BJ (cell line): ENCODE measurements at regions not wholly inside any gene's neighbourhood (a gene's known extent, or its start where the extent isn't known, plus 50 kb on each side); places are given as distances from the start of the nearest gene placed in this dataset.

Source experiments
- CTCF ChIA-PET: fragments of 350-600 bp; formaldehyde crosslinking; extraction: SDS; loops from one replicate; lab custom pipeline; 2021; ENCODE audit warnings: antibody characterized with exemption, inconsistent platforms; lab: Yijun Ruan, JAX
- POLR2A ChIA-PET: fragments of 300-600 bp; sonication (Branson Sonifier 250); formaldehyde crosslinking; extraction: SDS; loops from one replicate; lab custom pipeline; 2021; ENCODE audit warnings: antibody characterized with exemption; lab: Charles Lee
- DNase-seq: peaks from one replicate; pipeline ENCODE4 v3.0.0-alpha.2; 2011; ENCODE audit warnings: low read depth
- H3K27me3 ChIP-seq: 2 replicates; pipeline ENCODE4 v1.6.0; 2011; ENCODE audit warnings: low read length; ENCODE audit not compliant: control insufficient read depth, insufficient read depth
- H3K36me3 ChIP-seq: 2 replicates; pipeline ENCODE4 v1.5.1; 2011; ENCODE audit warnings: low read length; ENCODE audit not compliant: control insufficient read depth, insufficient read depth
- H3K4me3 ChIP-seq: 2 replicates; pipeline ENCODE4 v1.5.1; 2011; ENCODE audit warnings: low read depth, mild to moderate bottlenecking, control low read depth, low read length
- TF ChIP-seq, protein P1 (sequence below): IDR thresholded peaks from 2 replicates; pipeline ENCODE4 v1.5.1; 2011; ENCODE audit warnings: low read depth, mild to moderate bottlenecking, control low read depth, inconsistent platforms, low read length, moderate library complexity; ENCODE audit not compliant: insufficient read depth

DNA sequence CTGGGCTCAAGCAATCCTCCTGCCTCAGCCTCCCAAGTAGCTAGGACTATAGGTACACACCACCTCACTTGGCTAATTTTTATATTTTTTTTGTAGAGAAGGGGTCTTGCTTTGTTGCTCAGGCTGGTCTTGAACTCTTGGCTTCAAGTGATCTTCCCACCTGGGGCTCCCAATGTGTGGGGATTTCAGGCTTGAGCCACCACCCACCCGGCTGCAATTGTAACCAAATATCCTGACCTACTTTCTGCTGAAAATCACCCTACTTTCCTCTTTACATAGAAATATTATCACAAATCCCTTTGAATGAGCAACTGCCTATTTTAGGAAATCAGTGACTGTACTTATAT lies 59.6 kb upstream of the ZNF608 start:
- TF ChIP-seq, protein P1, sequence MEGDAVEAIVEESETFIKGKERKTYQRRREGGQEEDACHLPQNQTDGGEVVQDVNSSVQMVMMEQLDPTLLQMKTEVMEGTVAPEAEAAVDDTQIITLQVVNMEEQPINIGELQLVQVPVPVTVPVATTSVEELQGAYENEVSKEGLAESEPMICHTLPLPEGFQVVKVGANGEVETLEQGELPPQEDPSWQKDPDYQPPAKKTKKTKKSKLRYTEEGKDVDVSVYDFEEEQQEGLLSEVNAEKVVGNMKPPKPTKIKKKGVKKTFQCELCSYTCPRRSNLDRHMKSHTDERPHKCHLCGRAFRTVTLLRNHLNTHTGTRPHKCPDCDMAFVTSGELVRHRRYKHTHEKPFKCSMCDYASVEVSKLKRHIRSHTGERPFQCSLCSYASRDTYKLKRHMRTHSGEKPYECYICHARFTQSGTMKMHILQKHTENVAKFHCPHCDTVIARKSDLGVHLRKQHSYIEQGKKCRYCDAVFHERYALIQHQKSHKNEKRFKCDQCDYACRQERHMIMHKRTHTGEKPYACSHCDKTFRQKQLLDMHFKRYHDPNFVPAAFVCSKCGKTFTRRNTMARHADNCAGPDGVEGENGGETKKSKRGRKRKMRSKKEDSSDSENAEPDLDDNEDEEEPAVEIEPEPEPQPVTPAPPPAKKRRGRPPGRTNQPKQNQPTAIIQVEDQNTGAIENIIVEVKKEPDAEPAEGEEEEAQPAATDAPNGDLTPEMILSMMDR, result no peak
- Histone ChIP-seq H3K36me3 (no peaks in the 10 kb centered on the region), H3K27me3 (no peaks in the 10 kb centered on the region), H3K4me3 (no peak overlapping the region)
- ChIA-PET POLR2A (no interaction called here), CTCF (no interaction called here)
- no peak for DNase-seq

DNA sequence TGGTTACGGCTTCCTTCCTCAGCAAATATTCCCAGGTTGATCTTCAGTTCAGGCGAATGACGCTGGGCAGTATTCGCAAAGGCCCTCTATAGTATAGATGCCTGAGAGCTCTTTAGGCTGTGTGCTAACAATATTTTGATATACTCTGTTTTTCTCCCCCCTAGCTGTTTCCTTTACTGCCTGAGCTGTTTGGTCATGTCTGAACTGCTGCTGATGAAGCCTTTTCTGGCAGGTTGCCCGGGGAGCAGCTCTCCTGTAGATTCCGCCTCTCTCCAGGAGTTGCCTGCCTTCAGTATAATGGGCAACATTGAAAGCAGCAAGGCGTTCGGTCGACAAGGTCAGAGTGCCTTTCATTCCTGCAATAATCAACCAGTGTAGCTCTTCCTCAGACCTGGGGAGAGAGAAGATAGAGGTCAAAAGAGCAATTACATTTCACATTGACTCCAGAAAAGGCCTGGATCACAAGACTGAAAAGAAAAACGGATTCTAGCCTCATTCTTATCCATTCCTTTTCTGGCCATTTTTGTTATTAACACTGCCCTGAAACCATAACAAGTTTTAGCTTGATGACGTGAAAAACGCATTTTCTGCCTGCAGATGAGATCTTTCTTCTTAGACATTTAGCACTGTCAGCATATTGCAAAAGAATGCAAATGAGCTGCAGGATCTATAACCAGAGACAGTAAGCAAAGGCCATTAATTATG lies 60.1 kb upstream of the ZNF608 start:
- ChIA-PET POLR2A (no interaction called here), CTCF (no interaction called here)
- H3K27me3 ChIP-seq, result no peaks in the 10 kb centered on the region
- H3K4me3 ChIP-seq, result no peak overlapping the region
- DNase-seq, result no peak
- TF ChIP-seq, protein P1, result no peak
- no peaks in the 10 kb centered on the region for H3K36me3 ChIP-seq

DNA sequence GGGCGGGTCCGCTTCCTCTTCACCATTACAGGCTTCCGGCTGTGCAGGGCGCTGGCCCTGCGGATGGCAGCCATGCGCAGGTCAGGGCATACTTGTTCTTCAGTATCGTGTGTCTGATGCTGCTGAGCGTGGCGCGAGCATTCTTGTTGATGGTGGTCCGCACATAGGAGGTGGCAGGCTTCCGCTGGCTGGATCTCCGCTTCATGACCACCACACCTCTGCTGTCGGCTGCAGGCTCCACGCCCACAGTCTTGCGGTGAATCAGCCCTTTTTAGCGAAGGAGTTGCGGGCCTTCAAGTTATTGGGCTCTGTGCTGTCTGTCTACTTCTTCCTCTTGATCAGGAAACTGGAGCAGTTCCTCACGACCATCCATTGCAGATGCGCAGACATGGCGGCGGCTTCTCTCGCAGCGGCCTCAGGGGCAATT lies 62.4 kb upstream of the ZNF608 start:
- CTCF ChIA-PET, result no interaction called here
- no peaks in the 10 kb centered on the region for H3K36me3 ChIP-seq
- no peak overlapping the region for H3K4me3 ChIP-seq
- POLR2A ChIA-PET, result no interaction called here
- TF ChIP-seq, protein P1, result no peak
- DNase-seq, result no peak
- no peaks in the 10 kb centered on the region for H3K27me3 ChIP-seq

DNA sequence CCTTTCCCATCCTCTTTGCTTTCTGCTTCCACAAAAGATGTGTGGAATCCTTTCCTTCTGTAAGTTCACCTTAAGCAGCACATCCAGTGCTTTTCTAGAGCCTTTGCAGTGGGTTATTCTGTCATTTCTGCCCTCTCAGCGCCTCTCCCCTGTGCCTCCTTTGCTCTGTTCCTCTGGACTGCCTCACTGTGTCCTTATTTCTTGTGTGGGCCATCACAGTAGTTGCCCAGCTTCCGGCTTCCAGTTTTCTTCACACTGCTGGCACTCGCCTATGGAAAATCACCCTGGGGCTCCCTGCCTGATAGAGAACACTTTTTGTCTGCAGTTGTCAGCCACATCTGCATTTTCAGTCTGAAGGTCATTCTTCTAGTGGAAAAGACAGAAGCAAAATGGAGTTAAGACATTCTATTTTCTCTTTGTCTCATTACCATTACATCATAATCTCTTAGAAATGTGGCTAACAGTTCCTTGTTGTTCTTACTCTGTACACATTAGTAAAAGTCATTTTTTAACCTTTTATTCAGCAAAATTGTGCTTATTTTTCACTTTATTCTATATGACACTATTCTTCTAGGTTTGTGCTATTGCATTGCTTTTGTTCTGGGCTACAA lies 64.1 kb upstream of the ZNF608 start:
- CTCF ChIA-PET, result interaction anchor here (1.2 kb wide), 1 partner anchor 12 kb away, joined by 3 read pairs; no protein-coding TSS in a partner anchor

DNA sequence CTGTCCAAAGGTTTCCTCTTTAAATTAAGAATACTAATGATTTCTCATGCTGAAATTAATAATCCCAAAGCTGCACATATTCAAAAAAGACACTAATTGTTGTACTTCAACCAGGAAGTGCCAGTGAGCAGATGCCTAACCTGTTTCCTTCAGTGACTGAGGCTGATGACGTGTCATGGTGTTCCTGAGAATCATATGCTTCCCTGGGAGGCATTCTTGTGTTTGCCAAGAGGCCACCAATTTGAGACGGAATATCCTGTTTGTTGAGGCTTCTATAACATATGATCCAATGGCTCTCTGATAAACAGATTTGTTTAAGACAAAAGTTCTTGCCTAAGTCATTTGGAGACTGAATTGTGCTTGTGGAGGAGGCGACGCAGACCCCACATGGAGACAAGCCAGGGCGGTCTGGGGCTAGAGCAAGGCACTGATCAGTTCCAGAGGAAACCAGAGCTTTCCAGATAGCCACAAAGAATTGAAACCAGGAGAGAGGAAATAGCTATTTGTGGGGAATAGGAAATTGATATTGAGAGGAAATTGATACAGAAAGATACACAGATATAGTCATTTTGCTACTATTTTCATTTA lies 66.4 kb upstream of the ZNF608 start:
- POLR2A ChIA-PET, result no interaction called here
- no peak overlapping the region for H3K4me3 ChIP-seq
- CTCF ChIA-PET, result interaction anchor here (0.6 kb wide), 1 partner anchor 436 kb away, joined by 4 read pairs; no protein-coding TSS in a partner anchor
- DNase-seq, result no peak
- TF ChIP-seq, protein P1, result no peak
- H3K36me3 ChIP-seq, result no peaks in the 10 kb centered on the region
- H3K27me3 ChIP-seq, result no peaks in the 10 kb centered on the region

More for the DNA sequence above, 64.1 kb upstream of the ZNF608 start:
- Histone ChIP-seq H3K27me3 (no peaks in the 10 kb centered on the region), H3K36me3 (no peaks in the 10 kb centered on the region), H3K4me3 (no peak overlapping the region)
- no peak for DNase-seq
- TF ChIP-seq, protein P1, result no peak
- POLR2A ChIA-PET, result no interaction called here
